DOHH2 (cell line): ENCODE measurements at regions not wholly inside any gene's neighbourhood (a gene's known extent, or its start where the extent isn't known, plus 50 kb on each side); places are given as distances from the start of the nearest gene placed in this dataset.
"Not testable (repeated sequence)": the region's sequence is repeated elsewhere in the genome, so short reads cannot be mapped to it uniquely, and the experiment has no call there.

Experiments used
- H3F3A ChIP-seq: fragments of 200-600 bp; sonication (generic), shearing (Covaris generic); 2 replicates; pipeline ENCODE4 v1.6.0; 2016; ENCODE audit warnings: antibody characterized with exemption, mild to moderate bottlenecking; ENCODE audit not compliant: control insufficient read depth, insufficient read depth
- H3K27ac ChIP-seq: fragments of 200-600 bp; sonication (generic); 2 replicates; pipeline ENCODE4 v1.5.1; 2014; ENCODE audit warnings: low read depth, mild to moderate bottlenecking, low read length, moderate library complexity
- H3K27me3 ChIP-seq: fragments of 200-600 bp; sonication (generic); 2 replicates; pipeline ENCODE4 v1.6.1; 2014; ENCODE audit warnings: mild to moderate bottlenecking, low read length, mixed read lengths; ENCODE audit not compliant: control insufficient read depth
- H3K36me3 ChIP-seq: fragments of 200-600 bp; sonication (generic); 2 replicates; pipeline ENCODE4 v1.6.1; 2014; ENCODE audit warnings: mild to moderate bottlenecking, low read length, moderate library complexity, mixed read lengths; ENCODE audit not compliant: control insufficient read depth
- H3K4me1 ChIP-seq: fragments of 200-600 bp; sonication (generic); 2 replicates; pipeline ENCODE4 v1.6.1; 2014; ENCODE audit warnings: mild to moderate bottlenecking, low read length, mixed read lengths; ENCODE audit not compliant: control insufficient read depth
- H3K4me2 ChIP-seq: fragments of 200-600 bp; sonication (generic); 2 replicates; pipeline ENCODE4 v1.6.0; 2014; ENCODE audit warnings: mild to moderate bottlenecking, low read length, moderate library complexity
- H3K4me3 ChIP-seq: fragments of 200-600 bp; sonication (generic); 2 replicates; pipeline ENCODE4 v1.5.1; 2014; ENCODE audit warnings: mild to moderate bottlenecking, low read length, mixed read lengths
- H3K79me2 ChIP-seq: fragments of 200-600 bp; sonication (generic); 2 replicates; pipeline ENCODE4 v1.6.1; 2014; ENCODE audit warnings: mild to moderate bottlenecking, low read length, mixed read lengths; ENCODE audit not compliant: control insufficient read depth
- H3K9me2 ChIP-seq: fragments of 200-600 bp; sonication (generic); replicated peaks from 2 replicates; pipeline ENCODE4 v1.6.1; 2014; ENCODE audit warnings: mild to moderate bottlenecking, low read length, mixed read lengths; ENCODE audit not compliant: control insufficient read depth
- H3K9me3 ChIP-seq: fragments of 200-600 bp; sonication (generic); 2 replicates; pipeline ENCODE4 v1.6.1; 2014; ENCODE audit warnings: antibody characterized with exemption, low read length, mixed read lengths; ENCODE audit not compliant: control insufficient read depth, insufficient read depth
- H4K20me1 ChIP-seq: fragments of 200-600 bp; sonication (generic); 2 replicates; pipeline ENCODE4 v1.6.0; 2014; ENCODE audit warnings: low read depth, mild to moderate bottlenecking, antibody characterized with exemption, low read length, moderate library complexity; ENCODE audit not compliant: control insufficient read depth, insufficient read depth
- EZH2phosphoT487 ChIP-seq: fragments of 200-600 bp; sonication (generic); IDR thresholded peaks from 2 replicates; pipeline ENCODE4 v1.6.1; 2017; ENCODE audit warnings: borderline replicate concordance, mild to moderate bottlenecking, antibody characterized with exemption, low read length, moderate library complexity, mixed read lengths
- TF ChIP-seq, protein P1 (sequence below): fragments of 200-600 bp; sonication (generic); IDR thresholded peaks from one replicate; pipeline ENCODE4 v1.5.1; 2014; ENCODE audit warnings: antibody characterized with exemption, mild to moderate bottlenecking, low read depth, low read length; ENCODE audit not compliant: poor library complexity, severe bottlenecking

- Histone ChIP-seq H3K27me3 (no peaks in the 10 kb centered on the region), H3K27ac (no peak overlapping the region), H4K20me1 (no peaks in the 10 kb centered on the region), H3K79me2 (no peaks in the 10 kb centered on the region), H3K4me1 (peaks cover 1% of the 10 kb centered on the region), H3K9me3 (no peaks in the 10 kb centered on the region), H3F3A (no peaks in the 10 kb centered on the region), H3K36me3 (no peaks in the 10 kb centered on the region), H3K9me2 (no peaks in the 10 kb centered on the region), H3K4me2 (no peak overlapping the region), H3K4me3 (no peak overlapping the region)
- no peak for TF ChIP-seq EZH2phosphoT487
- TF ChIP-seq, protein P1, sequence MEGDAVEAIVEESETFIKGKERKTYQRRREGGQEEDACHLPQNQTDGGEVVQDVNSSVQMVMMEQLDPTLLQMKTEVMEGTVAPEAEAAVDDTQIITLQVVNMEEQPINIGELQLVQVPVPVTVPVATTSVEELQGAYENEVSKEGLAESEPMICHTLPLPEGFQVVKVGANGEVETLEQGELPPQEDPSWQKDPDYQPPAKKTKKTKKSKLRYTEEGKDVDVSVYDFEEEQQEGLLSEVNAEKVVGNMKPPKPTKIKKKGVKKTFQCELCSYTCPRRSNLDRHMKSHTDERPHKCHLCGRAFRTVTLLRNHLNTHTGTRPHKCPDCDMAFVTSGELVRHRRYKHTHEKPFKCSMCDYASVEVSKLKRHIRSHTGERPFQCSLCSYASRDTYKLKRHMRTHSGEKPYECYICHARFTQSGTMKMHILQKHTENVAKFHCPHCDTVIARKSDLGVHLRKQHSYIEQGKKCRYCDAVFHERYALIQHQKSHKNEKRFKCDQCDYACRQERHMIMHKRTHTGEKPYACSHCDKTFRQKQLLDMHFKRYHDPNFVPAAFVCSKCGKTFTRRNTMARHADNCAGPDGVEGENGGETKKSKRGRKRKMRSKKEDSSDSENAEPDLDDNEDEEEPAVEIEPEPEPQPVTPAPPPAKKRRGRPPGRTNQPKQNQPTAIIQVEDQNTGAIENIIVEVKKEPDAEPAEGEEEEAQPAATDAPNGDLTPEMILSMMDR = no peak
Observed at GRCh38 chrX:13188731-13189309, 131.0 kb downstream of the ATXN3L start.

- H3K4me3 ChIP-seq, H3K4me1 ChIP-seq, H3K9me3 ChIP-seq, H3K27me3 ChIP-seq, H3K27ac ChIP-seq, H3K4me2 ChIP-seq, H3K79me2 ChIP-seq, H4K20me1 ChIP-seq, H3K9me2 ChIP-seq, H3K36me3 ChIP-seq, H3F3A ChIP-seq: not testable (repeated sequence)
Observed at GRCh38 chrX:13186643-13187042, 133.2 kb downstream of the ATXN3L start.

GRCh38 chrX:13180807-13181206 lies 136.4 kb upstream of the FAM9C start:
- TF ChIP-seq, protein P1 = no peak
- TF ChIP-seq EZH2phosphoT487 = no peak
- no peaks in the 10 kb centered on the region for H3K4me1 ChIP-seq
- H3K4me3 ChIP-seq = no peak overlapping the region
- H3K9me3 ChIP-seq = no peaks in the 10 kb centered on the region
- no peaks in the 10 kb centered on the region for H3K79me2 ChIP-seq
- no peak overlapping the region for H3K27ac ChIP-seq
- H3K4me2 ChIP-seq = no peak overlapping the region
- no peaks in the 10 kb centered on the region for H3K36me3 ChIP-seq
- no peaks in the 10 kb centered on the region for H3K9me2 ChIP-seq
- no peaks in the 10 kb centered on the region for H3K27me3 ChIP-seq
- no peaks in the 10 kb centered on the region for H3F3A ChIP-seq
- H4K20me1 ChIP-seq = no peaks in the 10 kb centered on the region

DNA sequence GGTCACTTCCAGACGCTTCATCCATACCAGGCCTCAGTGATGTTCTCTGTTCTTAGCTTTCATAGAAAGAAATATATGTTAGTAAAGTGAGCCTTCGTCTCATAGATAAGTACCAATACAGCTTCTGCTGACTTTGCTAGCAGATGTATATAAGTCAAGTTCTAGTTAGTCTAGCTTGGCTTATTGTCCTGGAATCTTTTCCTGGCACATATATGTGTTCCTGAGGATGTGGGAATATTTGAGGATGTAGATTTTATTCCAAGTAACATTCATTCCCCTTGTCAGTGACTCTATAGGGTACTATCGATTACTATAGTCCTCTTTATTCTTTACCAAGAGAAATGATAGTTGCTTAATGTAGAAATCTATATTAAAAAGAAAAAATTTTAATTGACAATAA lies 135.2 kb upstream of the FAM9C start:
- Histone ChIP-seq H3K9me3 (no peaks in the 10 kb centered on the region), H3K27me3 (no peaks in the 10 kb centered on the region), H3K4me3 (no peak overlapping the region), H3K4me2 (no peak overlapping the region), H3K9me2 (no peaks in the 10 kb centered on the region), H3K27ac (no peak overlapping the region), H4K20me1 (no peaks in the 10 kb centered on the region), H3F3A (no peaks in the 10 kb centered on the region), H3K4me1 (no peaks in the 10 kb centered on the region), H3K79me2 (no peaks in the 10 kb centered on the region), H3K36me3 (no peaks in the 10 kb centered on the region)
- TF ChIP-seq, protein P1 = no peak
- no peak for TF ChIP-seq EZH2phosphoT487
